Epithelial cell of proximal tubule (primary cell): ENCODE measurements at regions not wholly inside any gene's neighbourhood (a gene's known extent, or its start where the extent isn't known, plus 50 kb on each side); places are given as distances from the start of the nearest gene placed in this dataset.

Source experiments
- DNase-seq: peaks from one replicate; pipeline ENCODE4 v3.0.0-alpha.2; 2011; ENCODE audit warnings: low read depth
- H3K4me3 ChIP-seq: 2 replicates; pipeline ENCODE4 v1.5.1; 2011; ENCODE audit warnings: low read depth, mild to moderate bottlenecking, low read length
- TF ChIP-seq, protein P1 (sequence below): conservative IDR thresholded peaks from 2 replicates; pipeline ENCODE4 v1.5.1; 2012; ENCODE audit warnings: low read depth, mild to moderate bottlenecking, low read length

- TF ChIP-seq, protein P1, sequence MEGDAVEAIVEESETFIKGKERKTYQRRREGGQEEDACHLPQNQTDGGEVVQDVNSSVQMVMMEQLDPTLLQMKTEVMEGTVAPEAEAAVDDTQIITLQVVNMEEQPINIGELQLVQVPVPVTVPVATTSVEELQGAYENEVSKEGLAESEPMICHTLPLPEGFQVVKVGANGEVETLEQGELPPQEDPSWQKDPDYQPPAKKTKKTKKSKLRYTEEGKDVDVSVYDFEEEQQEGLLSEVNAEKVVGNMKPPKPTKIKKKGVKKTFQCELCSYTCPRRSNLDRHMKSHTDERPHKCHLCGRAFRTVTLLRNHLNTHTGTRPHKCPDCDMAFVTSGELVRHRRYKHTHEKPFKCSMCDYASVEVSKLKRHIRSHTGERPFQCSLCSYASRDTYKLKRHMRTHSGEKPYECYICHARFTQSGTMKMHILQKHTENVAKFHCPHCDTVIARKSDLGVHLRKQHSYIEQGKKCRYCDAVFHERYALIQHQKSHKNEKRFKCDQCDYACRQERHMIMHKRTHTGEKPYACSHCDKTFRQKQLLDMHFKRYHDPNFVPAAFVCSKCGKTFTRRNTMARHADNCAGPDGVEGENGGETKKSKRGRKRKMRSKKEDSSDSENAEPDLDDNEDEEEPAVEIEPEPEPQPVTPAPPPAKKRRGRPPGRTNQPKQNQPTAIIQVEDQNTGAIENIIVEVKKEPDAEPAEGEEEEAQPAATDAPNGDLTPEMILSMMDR: no peak
- no peak overlapping the region for H3K4me3 ChIP-seq
- no peak for DNase-seq
Observed at GRCh38 chr1:113291777-113292602, 98.3 kb upstream of the MAGI3 start.

DNA sequence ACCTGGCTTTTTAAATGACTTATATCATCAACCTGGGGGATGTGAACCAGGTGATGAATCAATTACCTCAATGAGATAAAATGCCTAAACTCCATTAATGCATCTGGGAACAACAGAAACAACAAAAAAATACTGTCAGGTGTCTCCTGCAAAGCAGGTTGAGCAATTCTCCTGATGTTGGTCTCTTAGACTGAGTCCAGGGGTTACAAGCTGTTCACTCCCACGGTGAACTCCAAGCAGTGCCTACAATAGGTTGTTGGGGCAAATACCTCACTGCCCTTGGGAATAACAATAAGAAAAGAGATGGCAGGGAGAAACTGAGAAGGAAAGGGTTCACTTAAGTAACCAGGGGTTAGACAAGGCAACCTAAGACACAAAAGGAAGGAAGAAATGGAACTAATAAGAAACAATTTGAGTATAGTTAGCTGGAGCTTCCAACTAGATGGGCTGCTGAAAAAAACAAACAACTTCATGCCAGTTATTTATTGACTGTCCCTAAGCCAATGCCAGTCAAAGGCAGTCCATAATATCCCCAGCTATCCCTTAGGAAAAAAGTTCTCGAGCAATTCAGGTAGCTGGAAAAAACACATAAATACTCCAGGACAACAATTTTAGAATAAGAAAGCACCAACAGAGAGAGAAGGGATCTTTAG, 97.6 kb upstream of the MAGI3 start:
- no peak for DNase-seq
- no peak overlapping the region for H3K4me3 ChIP-seq
- TF ChIP-seq, protein P1: no peak

GRCh38 chr1:113293256-113293626, 97.1 kb upstream of the MAGI3 start:
- no peak overlapping the region for H3K4me3 ChIP-seq
- DNase-seq: no peak
- TF ChIP-seq, protein P1: no peak

- TF ChIP-seq, protein P1: no peak
- DNase-seq: no peak
Observed at GRCh38 chr1:113297749-113298148, 92.6 kb upstream of the MAGI3 start.

DNA sequence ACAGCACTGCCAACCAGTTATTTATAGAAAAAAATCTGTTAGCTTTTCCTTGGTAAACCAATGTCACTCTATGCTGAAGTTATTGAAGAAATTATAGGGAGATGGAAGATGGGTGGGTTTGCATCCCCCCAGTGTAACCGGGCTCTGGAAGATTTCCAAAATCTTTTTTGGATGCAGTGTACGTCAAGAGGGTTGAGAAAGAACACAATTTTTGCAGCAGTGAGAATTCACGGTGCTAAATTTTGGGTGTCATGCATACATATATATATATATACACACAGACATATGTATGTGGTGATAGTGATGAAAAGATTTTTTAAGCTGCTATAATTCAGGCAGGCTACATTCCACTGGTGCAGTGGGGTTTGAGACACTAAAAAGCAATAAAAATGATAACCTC, 91.4 kb upstream of the MAGI3 start:
- TF ChIP-seq, protein P1: no peak
- H3K4me3 ChIP-seq: no peak overlapping the region
- no peak for DNase-seq

More at GRCh38 chr1:113297749-113298148, 92.6 kb upstream of the MAGI3 start:
- no peak overlapping the region for H3K4me3 ChIP-seq

- DNase-seq: no peak
- H3K4me3 ChIP-seq: no peak overlapping the region
- TF ChIP-seq, protein P1: no peak
Observed at GRCh38 chr1:113302636-113303035, 87.7 kb upstream of the MAGI3 start.
